Fibroblast of villous mesenchyme (primary cell): ENCODE measurements at regions not wholly inside any gene's neighbourhood (a gene's known extent, or its start where the extent isn't known, plus 50 kb on each side); places are given as distances from the start of the nearest gene placed in this dataset. TPM values are rescaled to one million over a fixed set of nuclear protein-coding genes. Genes with fewer than 3 reads are reported as not detected.

ENCODE experiments used
- DNase-seq: peaks from one replicate; pipeline ENCODE4 v3.0.0-alpha.2; 2010; ENCODE audit warnings: low read depth
- H3K4me3 ChIP-seq: 2 replicates; pipeline ENCODE4 v1.5.1; 2011; ENCODE audit warnings: low read depth, mild to moderate bottlenecking, low read length
- small RNA-seq: library from RNA; depleted of rRNA; stranded (forward); fragments of <200 nt; gene quantifications from one replicate; pipeline ENCODE3, GENCODE V24; 2012
- TF ChIP-seq, protein P1 (sequence below): IDR thresholded peaks from 2 replicates; pipeline ENCODE4 v1.5.1; 2012; ENCODE audit warnings: low read depth, mild to moderate bottlenecking, low read length; ENCODE audit not compliant: insufficient read depth

DNA sequence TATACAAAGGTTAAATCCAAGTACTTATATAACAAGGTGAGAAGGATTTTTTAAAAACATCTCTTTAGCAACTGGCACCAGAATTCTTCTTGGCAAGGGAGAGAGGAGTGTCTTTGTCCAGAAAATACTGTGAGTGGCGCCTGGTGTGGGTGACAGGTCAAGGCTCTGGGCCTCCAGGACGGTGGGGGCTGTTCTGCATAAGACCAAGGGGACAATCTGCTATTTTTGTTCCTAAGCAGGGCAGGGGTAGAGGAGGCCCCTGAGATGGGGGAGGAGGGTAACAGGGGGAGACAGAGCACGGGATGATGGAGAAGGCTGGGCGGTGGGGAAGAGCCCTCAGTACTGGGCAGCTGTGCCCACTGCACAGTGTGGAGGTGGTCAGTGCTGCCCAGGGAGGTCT is 51.6 kb upstream of the TAF1B start:
- TF ChIP-seq, protein P1, sequence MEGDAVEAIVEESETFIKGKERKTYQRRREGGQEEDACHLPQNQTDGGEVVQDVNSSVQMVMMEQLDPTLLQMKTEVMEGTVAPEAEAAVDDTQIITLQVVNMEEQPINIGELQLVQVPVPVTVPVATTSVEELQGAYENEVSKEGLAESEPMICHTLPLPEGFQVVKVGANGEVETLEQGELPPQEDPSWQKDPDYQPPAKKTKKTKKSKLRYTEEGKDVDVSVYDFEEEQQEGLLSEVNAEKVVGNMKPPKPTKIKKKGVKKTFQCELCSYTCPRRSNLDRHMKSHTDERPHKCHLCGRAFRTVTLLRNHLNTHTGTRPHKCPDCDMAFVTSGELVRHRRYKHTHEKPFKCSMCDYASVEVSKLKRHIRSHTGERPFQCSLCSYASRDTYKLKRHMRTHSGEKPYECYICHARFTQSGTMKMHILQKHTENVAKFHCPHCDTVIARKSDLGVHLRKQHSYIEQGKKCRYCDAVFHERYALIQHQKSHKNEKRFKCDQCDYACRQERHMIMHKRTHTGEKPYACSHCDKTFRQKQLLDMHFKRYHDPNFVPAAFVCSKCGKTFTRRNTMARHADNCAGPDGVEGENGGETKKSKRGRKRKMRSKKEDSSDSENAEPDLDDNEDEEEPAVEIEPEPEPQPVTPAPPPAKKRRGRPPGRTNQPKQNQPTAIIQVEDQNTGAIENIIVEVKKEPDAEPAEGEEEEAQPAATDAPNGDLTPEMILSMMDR, result no peak
- no peak overlapping the region for H3K4me3 ChIP-seq
- no peak for DNase-seq

DNA sequence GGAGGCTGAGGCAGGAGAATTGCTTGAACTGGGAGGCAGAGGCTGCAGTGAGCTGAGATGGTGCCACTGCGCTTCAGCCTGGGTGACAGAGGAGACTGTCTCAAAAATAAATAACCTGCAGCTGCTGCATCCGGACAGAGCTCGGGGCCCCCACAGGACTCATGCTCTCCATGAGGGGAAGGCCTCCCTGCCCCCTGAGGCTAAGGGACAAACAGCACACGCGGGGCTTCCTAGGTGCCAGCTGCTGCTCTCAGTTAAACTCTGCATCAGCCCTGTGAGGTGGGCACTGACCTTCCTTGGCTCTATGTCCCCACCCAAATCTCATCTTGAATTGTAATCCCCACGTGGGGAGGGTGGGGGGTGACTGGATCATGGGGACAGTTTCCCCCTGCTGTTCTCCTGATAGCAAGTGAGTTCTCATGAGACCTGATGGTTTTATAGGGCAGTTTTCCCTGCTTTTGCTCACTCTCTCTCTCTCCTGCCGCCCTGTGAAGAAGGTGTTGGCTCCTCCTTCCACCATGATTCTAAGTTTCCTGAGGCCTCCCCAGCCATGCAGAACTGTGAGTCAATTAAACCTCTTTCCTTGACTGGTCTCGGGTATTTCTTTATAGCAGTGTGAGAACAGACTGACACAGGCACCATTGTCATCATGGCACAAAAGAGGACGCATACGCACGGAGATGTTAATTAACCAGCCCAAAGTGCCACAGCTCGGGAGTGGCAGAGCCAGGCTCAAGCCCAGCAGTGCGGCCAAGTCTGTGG is 49.9 kb upstream of the TAF1B start:
- no peak for DNase-seq
- TF ChIP-seq, protein P1, result no peak
- no peak overlapping the region for H3K4me3 ChIP-seq

Small RNA genes in the stretch of these regions (small RNA-seq; reads per million reads assigned to genes)
- gene AC082651.2 (not detected), gene RNU4-73P (not detected)
